H9 (cell line): ENCODE measurements at regions not wholly inside any gene's neighbourhood (a gene's known extent, or its start where the extent isn't known, plus 50 kb on each side); places are given as distances from the start of the nearest gene placed in this dataset.

Experiments
- DNase-seq: peaks from one replicate; pipeline ENCODE4 v3.0.0-alpha.2; 2017
- H2AFZ ChIP-seq: one replicate; pipeline ENCODE4 v1.6.1; 2013; ENCODE audit warnings: mild to moderate bottlenecking, low read length, control low read depth, moderate library complexity
- H2AK5ac ChIP-seq: 2 replicates; pipeline ENCODE4 v1.6.1; 2013; ENCODE audit warnings: low read length, control low read depth, mixed read lengths; ENCODE audit not compliant: insufficient read length
- H2BK120ac ChIP-seq: one replicate; pipeline ENCODE4 v1.6.1; 2013; ENCODE audit warnings: low read depth, mild to moderate bottlenecking, low read length, control low read depth, inconsistent platforms; ENCODE audit not compliant: poor library complexity, severe bottlenecking
- H2BK12ac ChIP-seq: 2 replicates; pipeline ENCODE4 v1.6.1; 2013; ENCODE audit warnings: low read length, control low read depth, mixed read lengths, low read depth; ENCODE audit not compliant: insufficient read length
- H2BK15ac ChIP-seq: 2 replicates; pipeline ENCODE4 v1.6.1; 2013; ENCODE audit warnings: low read depth, low read length, control low read depth
- H2BK20ac ChIP-seq: one replicate; pipeline ENCODE4 v1.6.1; 2013; ENCODE audit warnings: low read depth, mild to moderate bottlenecking, low read length, control low read depth, inconsistent platforms; ENCODE audit not compliant: poor library complexity, severe bottlenecking
- H2BK5ac ChIP-seq: 2 replicates; pipeline ENCODE4 v1.6.1; 2013; ENCODE audit warnings: low read length, control low read depth, mixed read lengths; ENCODE audit not compliant: insufficient read length
- H3K14ac ChIP-seq: 2 replicates; pipeline ENCODE4 v1.6.1; 2013; ENCODE audit warnings: low read length, control low read depth; ENCODE audit not compliant: insufficient read depth
- H3K18ac ChIP-seq: 2 replicates; pipeline ENCODE4 v1.6.1; 2013; ENCODE audit warnings: low read depth, mild to moderate bottlenecking, mixed read lengths, low read length, control low read depth; ENCODE audit not compliant: insufficient read length
- H3K23ac ChIP-seq: 2 replicates; pipeline ENCODE4 v1.6.1; 2013; ENCODE audit warnings: low read length, control low read depth, mixed read lengths, low read depth; ENCODE audit not compliant: insufficient read length
- H3K23me2 ChIP-seq: 2 replicates; pipeline ENCODE4 v1.6.1; 2013; ENCODE audit warnings: low read depth, mild to moderate bottlenecking, mixed read lengths, low read length, control low read depth; ENCODE audit not compliant: insufficient read length, poor library complexity, severe bottlenecking
- H3K27ac ChIP-seq: 2 replicates; pipeline ENCODE4 v1.5.1; 2013; ENCODE audit warnings: low read length, control low read depth, mixed read lengths, low read depth; ENCODE audit not compliant: insufficient read length
- H3K27me3 ChIP-seq: 2 replicates; pipeline ENCODE4 v1.6.1; 2013; ENCODE audit warnings: low read length, control low read depth, inconsistent platforms; ENCODE audit not compliant: insufficient read depth
- H3K4ac ChIP-seq: 2 replicates; pipeline ENCODE4 v1.6.1; 2013; ENCODE audit warnings: low read depth, mild to moderate bottlenecking, control low read depth, inconsistent platforms, low read length, moderate library complexity
- H3K4me1 ChIP-seq: 2 replicates; pipeline ENCODE4 v1.6.1; 2013; ENCODE audit warnings: low read length, control low read depth, inconsistent platforms; ENCODE audit not compliant: insufficient read depth
- H3K4me2 ChIP-seq: 2 replicates; pipeline ENCODE4 v1.6.1; 2013; ENCODE audit warnings: low read length, control low read depth, mixed read lengths; ENCODE audit not compliant: insufficient read length, insufficient read depth
- H3K56ac ChIP-seq: 2 replicates; pipeline ENCODE4 v1.6.1; 2013; ENCODE audit warnings: low read depth, mild to moderate bottlenecking, mixed read lengths, low read length, control low read depth; ENCODE audit not compliant: insufficient read length
- H3K79me1 ChIP-seq: 2 replicates; pipeline ENCODE4 v1.6.1; 2013; ENCODE audit warnings: low read depth, mild to moderate bottlenecking, moderate library complexity, low read length, control low read depth, inconsistent platforms; ENCODE audit not compliant: insufficient read depth, poor library complexity, severe bottlenecking
- H3K79me2 ChIP-seq: 2 replicates; pipeline ENCODE4 v1.6.1; 2013; ENCODE audit warnings: low read length, control low read depth, inconsistent platforms; ENCODE audit not compliant: insufficient read depth
- H3K9ac ChIP-seq: 2 replicates; pipeline ENCODE4 v1.6.1; 2013; ENCODE audit warnings: low read length, control low read depth, mixed read lengths; ENCODE audit not compliant: insufficient read length; ENCODE audit errors: extremely low read depth
- H3K9me3 ChIP-seq: one replicate; pipeline ENCODE4 v1.6.1; 2013; ENCODE audit warnings: low read depth, low read length, inconsistent platforms; ENCODE audit not compliant: control insufficient read depth
- H3T11ph ChIP-seq: one replicate; pipeline ENCODE4 v1.6.1; 2013; ENCODE audit warnings: mild to moderate bottlenecking, low read length, control low read depth, inconsistent platforms
- H4K20me1 ChIP-seq: one replicate; pipeline ENCODE4 v1.6.1; 2013; ENCODE audit not compliant: control insufficient read depth, insufficient read length, insufficient read depth
- H4K5ac ChIP-seq: 2 replicates; pipeline ENCODE4 v1.6.1; 2013; ENCODE audit warnings: low read depth, mild to moderate bottlenecking, mixed read lengths, low read length, control low read depth; ENCODE audit not compliant: insufficient read length
- H4K8ac ChIP-seq: replicated peaks from 2 replicates; pipeline ENCODE4 v1.6.1; 2013; ENCODE audit warnings: low read length, control low read depth, mixed read lengths, low read depth; ENCODE audit not compliant: insufficient read length
- H4K91ac ChIP-seq: 2 replicates; pipeline ENCODE4 v1.6.1; 2013; ENCODE audit warnings: low read depth, mild to moderate bottlenecking, moderate library complexity, mixed read lengths, low read length, control low read depth; ENCODE audit not compliant: insufficient read length
- H3K27ac Mint-ChIP-seq, 3 experiments: 2 replicates in 2 of 3; 3 replicates in 1 of 3; pipeline ENCODE4 v1.8.0; 2020 to 2021; ENCODE audit warnings: mixed read lengths in 3 of 3, mild to moderate bottlenecking in 1 of 3, moderate library complexity in 1 of 3
- H3K27me3 Mint-ChIP-seq: 2 replicates; pipeline ENCODE4 v1.8.0; 2021; ENCODE audit warnings: low read depth, mild to moderate bottlenecking, moderate library complexity, mixed read lengths
- H3K36me3 Mint-ChIP-seq, 3 experiments: 2 replicates in 2 of 3; 3 replicates in 1 of 3; pipeline ENCODE4 v1.8.0; 2020 to 2021; ENCODE audit warnings: low read depth in 3 of 3, mixed read lengths in 3 of 3; ENCODE audit not compliant: insufficient read depth in 1 of 3
- H3K4me1 Mint-ChIP-seq, 2 experiments: 2 replicates each; pipeline ENCODE4 v1.8.0; 2020; ENCODE audit warnings: mixed read lengths in 2 of 2
- H3K4me3 Mint-ChIP-seq, 2 experiments: 2 replicates in 1 of 2; 3 replicates in 1 of 2; pipeline ENCODE4 v1.8.0; 2020 to 2021; ENCODE audit warnings: mild to moderate bottlenecking in 2 of 2, mixed read lengths in 2 of 2, moderate library complexity in 1 of 2
- H3K9me3 Mint-ChIP-seq, 2 experiments: 2 replicates in 1 of 2; 3 replicates in 1 of 2; pipeline ENCODE4 v1.8.0; 2020; ENCODE audit warnings: mild to moderate bottlenecking in 2 of 2, mixed read lengths in 2 of 2, moderate library complexity in 1 of 2
- WGBS: extraction: QIAGEN DNeasy Blood & Tissue Kit; methylation state at CpG from one replicate; pipeline ENCODE4 v1.1.7; 2013; ENCODE audit warnings: missing lambda C conversion rate, low lambda C conversion rate, mixed read lengths; ENCODE audit not compliant: insufficient read length; ENCODE audit errors: extremely low coverage; 5-methylcytosine and 5-hydroxymethylcytosine counted together
- TF ChIP-seq, protein P1 (sequence below): fragments of 200-600 bp; sonication (generic); conservative IDR thresholded peaks from 3 replicates; pipeline ENCODE4 v1.8.0; 2021; ENCODE audit warnings: antibody characterized with exemption, mild to moderate bottlenecking

DNA sequence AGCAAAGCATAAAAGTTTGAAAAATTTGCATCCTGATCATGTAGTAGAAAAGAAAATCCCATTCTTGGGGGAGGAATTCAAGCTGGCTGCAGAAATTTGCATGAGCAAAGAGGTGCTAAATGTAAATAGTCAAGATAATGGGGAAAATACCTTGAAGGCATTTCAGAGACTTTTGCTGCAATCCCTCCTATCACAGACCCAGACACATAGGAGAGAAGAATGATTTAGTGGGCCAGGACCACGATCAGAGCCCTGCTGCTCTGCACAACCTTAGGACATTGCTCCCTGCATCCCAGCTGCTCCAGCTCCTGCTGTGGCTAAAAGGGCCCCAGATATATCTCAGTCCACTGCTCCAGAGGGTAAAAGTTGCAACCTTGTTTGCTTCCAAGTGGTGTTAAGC, 1439.7 kb upstream of the AGA start:
- Histone ChIP-seq H2BK120ac (no peak overlapping the region), H3K4ac (no peak overlapping the region), H4K20me1 (no peaks in the 10 kb centered on the region), H3K27me3 (no peaks in the 10 kb centered on the region), H4K5ac (no peak overlapping the region), H2AFZ (no peak overlapping the region), H3K9ac (no peak overlapping the region), H2BK20ac (no peak overlapping the region), H3K4me2 (no peak overlapping the region), H3K79me1 (no peaks in the 10 kb centered on the region), H4K8ac (no peak overlapping the region), H2BK12ac (no peak overlapping the region), H2BK15ac (no peak overlapping the region), H3K18ac (no peak overlapping the region), H2AK5ac (no peak overlapping the region), H3K14ac (no peak overlapping the region), H3K9me3 (peaks cover 22% of the 10 kb centered on the region), H3K4me1 (no peaks in the 10 kb centered on the region), H3K23me2 (no peaks in the 10 kb centered on the region), H4K91ac (no peak overlapping the region), H3K23ac (no peak overlapping the region), H3T11ph (no peak overlapping the region), H3K27ac (no peak overlapping the region), H3K79me2 (no peaks in the 10 kb centered on the region), H2BK5ac (no peak overlapping the region), H3K56ac (no peak overlapping the region)
- no CpG with 5 or more reads among the region's 1 CpG for WGBS
- TF ChIP-seq, protein P1, sequence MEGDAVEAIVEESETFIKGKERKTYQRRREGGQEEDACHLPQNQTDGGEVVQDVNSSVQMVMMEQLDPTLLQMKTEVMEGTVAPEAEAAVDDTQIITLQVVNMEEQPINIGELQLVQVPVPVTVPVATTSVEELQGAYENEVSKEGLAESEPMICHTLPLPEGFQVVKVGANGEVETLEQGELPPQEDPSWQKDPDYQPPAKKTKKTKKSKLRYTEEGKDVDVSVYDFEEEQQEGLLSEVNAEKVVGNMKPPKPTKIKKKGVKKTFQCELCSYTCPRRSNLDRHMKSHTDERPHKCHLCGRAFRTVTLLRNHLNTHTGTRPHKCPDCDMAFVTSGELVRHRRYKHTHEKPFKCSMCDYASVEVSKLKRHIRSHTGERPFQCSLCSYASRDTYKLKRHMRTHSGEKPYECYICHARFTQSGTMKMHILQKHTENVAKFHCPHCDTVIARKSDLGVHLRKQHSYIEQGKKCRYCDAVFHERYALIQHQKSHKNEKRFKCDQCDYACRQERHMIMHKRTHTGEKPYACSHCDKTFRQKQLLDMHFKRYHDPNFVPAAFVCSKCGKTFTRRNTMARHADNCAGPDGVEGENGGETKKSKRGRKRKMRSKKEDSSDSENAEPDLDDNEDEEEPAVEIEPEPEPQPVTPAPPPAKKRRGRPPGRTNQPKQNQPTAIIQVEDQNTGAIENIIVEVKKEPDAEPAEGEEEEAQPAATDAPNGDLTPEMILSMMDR, result no peak
- no peak overlapping the region for H3K4me3 Mint-ChIP-seq
- peaks cover 29 to 35% of the 10 kb centered on the region in 2 experiments for H3K9me3 Mint-ChIP-seq
- DNase-seq, result no peak
- H3K27ac Mint-ChIP-seq, result 0 out of 7 replicates have a peak overlapping the region, but pooled peaks of 1 of the 3 experiments have one; percentile 20
- H3K27me3 Mint-ChIP-seq, result 0 out of 2 replicates have a peak, but pooled peaks cover 1% of the 10 kb centered on the region
- peaks cover 23 to 34% (median 26%) of the 10 kb centered on the region in 3 experiments for H3K36me3 Mint-ChIP-seq
- peaks cover 8 to 12% of the 10 kb centered on the region in 2 experiments for H3K4me1 Mint-ChIP-seq
